AG09309 (cell line): ENCODE measurements at regions not wholly inside any gene's neighbourhood (a gene's known extent, or its start where the extent isn't known, plus 50 kb on each side); places are given as distances from the start of the nearest gene placed in this dataset.

Experiments
- DNase-seq: peaks from one replicate; pipeline ENCODE4 v3.0.0-alpha.2; 2010; ENCODE audit warnings: low read depth
- H3K4me3 ChIP-seq: 2 replicates; pipeline ENCODE4 v1.5.1; 2011; ENCODE audit warnings: mild to moderate bottlenecking, low read depth, low read length, moderate library complexity; ENCODE audit not compliant: control insufficient read depth
- CTCF ChIP-seq: IDR thresholded peaks from 2 replicates; pipeline ENCODE4 v1.5.1; 2011; ENCODE audit warnings: mild to moderate bottlenecking, low read depth, low read length, inconsistent platforms; ENCODE audit not compliant: insufficient read depth, control insufficient read depth; ENCODE audit errors: missing control alignments

DNA sequence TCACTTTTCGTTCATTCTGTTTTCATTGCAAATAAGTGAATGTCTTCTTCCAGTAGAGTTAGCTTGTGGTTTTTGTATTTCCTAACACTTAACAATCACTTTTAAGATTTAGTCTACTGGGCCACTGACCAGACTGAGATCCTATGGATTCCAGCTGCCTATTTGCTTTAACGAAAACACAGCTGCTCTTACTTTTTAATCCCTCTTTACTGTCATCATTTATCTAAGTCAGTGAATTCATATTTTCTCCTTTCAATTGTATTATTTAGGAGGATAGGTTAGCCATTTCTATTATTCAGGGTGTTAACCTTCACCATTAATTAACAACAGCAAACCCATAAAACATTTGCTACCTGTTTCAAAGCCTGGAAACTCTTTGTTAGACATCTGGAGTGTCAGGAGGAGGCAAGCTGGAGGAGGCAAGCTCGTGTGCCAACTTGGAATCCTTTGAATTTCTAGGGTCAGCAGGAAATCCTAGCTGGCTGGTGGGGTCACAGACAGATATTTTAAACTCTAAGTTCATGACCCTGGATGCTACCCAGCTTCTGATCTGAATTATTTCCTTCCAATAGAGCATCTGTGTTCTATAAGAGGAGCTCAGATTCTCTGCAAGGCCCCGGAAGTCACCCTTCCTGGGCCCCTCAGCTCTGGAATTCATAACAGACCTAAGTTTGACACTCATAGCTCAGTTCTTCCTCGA lies 385.3 kb downstream of the RBM43 start:
- no peak for DNase-seq
- H3K4me3 ChIP-seq: no peak overlapping the region
- TF ChIP-seq CTCF: no peak

DNA sequence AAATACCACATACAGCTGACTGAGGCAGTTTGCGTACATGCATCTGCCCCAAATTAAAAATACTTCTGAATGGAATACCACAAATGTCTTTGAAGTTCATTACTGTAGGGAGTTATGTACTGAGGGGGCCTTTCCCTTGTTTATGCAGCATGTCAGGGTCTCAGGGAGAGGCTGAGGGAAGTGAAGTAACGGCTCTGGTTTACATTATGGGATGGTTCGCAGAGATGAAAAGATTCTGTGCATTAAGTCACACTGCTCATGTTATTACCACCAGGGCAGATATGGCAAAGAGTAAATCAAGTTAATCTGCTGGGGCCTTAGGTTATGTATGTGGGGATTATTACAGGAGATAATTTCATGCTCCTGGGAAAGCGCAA lies 385.9 kb upstream of the RND3 start:
- no peak for DNase-seq

DNA sequence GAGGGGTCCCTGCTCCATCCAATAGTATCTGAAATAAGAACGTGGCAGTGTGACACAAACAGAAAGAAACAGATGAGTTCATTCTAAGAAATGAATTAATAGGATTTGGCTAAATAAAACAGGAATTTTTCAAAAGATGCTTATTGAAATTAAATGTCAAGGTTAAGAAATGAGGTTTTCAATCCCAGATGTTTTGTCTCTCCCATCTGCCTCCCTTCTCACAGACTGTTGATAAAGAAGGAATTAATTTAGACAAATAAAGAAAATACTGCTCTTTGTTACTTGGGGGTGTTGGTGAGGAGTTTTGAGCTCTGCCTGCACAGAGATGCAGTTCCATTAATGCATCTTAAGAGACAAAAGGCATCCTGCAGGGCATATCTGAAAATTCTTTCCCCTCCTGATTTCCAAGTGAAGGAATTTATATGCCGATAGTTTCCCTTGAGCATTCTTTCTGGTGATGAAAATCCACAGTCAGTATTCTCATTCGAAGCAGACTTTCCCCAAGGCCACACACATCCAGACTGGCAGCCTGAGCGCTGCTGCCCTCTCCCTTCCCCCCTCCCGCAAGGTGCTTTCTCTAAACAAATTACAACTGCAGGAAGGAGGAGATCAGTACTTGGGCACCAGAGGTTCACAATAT lies 385.4 kb upstream of the RND3 start:
- TF ChIP-seq CTCF: no peak
- no peak overlapping the region for H3K4me3 ChIP-seq
- peak; percentile 24 for DNase-seq

More for the DNA sequence above, 385.9 kb upstream of the RND3 start:
- H3K4me3 ChIP-seq: no peak overlapping the region
- no peak for TF ChIP-seq CTCF

- no peak for DNase-seq
- no peak overlapping the region for H3K4me3 ChIP-seq
- TF ChIP-seq CTCF: no peak
Observed at GRCh38 chr2:150866431-150866830, 379.0 kb upstream of the RND3 start.

GRCh38 chr2:150863691-150864090 lies 376.2 kb upstream of the RND3 start:
- no peak for DNase-seq
- H3K4me3 ChIP-seq: no peak overlapping the region
- no peak for TF ChIP-seq CTCF

DNA sequence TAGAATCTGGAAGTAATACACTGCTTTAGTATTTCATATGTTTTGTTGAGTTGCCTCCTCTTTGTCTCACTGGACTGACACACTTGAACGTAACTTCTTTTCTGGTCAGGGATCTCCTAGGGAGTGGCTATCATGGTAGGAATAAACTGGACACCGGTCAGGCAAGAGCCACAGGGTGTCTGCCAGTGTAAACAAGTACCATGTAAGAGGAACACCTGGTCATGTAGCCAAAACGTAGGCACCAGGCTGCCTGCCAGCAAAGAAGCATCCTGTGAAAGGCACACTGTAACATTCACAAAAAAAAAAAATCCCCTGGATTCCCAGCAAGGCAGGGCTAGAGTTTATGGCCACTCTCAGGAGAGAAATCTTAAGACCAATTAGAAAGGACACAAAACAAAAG lies 372.8 kb upstream of the RND3 start:
- H3K4me3 ChIP-seq: no peak overlapping the region
- no peak for DNase-seq
- TF ChIP-seq CTCF: no peak
